ENCODE measurements at regions not wholly inside any gene's neighbourhood (a gene's known extent, or its start where the extent isn't known, plus 50 kb on each side); places are given as distances from the start of the nearest gene placed in this dataset.
"Not testable (repeated sequence)": the region's sequence is repeated elsewhere in the genome, so short reads cannot be mapped to it uniquely, and the experiment has no call there.

DNA sequence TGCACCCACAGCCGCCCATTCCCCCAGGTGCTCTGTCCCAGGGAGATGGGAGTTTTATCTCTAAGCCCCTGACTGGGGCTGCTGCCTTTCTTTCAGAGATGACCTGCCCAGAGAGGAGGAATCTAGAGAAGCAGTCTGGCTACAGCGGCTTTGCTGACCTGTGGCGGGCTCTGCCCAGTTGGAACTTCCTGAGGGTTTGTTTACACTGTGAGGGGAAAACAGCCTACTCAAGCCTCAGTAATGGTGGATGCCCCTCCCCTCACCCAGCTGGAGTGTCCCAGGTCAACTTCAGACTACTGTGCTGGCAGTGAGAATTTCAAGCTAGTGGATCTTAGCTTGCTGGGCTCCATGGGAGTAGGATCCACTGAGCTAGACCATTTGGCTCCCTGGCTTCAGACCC is 428.6 kb upstream of the GCFC2 start:
- TF ChIP-seq, protein P1, sequence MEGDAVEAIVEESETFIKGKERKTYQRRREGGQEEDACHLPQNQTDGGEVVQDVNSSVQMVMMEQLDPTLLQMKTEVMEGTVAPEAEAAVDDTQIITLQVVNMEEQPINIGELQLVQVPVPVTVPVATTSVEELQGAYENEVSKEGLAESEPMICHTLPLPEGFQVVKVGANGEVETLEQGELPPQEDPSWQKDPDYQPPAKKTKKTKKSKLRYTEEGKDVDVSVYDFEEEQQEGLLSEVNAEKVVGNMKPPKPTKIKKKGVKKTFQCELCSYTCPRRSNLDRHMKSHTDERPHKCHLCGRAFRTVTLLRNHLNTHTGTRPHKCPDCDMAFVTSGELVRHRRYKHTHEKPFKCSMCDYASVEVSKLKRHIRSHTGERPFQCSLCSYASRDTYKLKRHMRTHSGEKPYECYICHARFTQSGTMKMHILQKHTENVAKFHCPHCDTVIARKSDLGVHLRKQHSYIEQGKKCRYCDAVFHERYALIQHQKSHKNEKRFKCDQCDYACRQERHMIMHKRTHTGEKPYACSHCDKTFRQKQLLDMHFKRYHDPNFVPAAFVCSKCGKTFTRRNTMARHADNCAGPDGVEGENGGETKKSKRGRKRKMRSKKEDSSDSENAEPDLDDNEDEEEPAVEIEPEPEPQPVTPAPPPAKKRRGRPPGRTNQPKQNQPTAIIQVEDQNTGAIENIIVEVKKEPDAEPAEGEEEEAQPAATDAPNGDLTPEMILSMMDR (IDR thresholded peaks at IDR 0.05) = not testable (repeated sequence)
- TF ChIP-seq, protein P2, sequence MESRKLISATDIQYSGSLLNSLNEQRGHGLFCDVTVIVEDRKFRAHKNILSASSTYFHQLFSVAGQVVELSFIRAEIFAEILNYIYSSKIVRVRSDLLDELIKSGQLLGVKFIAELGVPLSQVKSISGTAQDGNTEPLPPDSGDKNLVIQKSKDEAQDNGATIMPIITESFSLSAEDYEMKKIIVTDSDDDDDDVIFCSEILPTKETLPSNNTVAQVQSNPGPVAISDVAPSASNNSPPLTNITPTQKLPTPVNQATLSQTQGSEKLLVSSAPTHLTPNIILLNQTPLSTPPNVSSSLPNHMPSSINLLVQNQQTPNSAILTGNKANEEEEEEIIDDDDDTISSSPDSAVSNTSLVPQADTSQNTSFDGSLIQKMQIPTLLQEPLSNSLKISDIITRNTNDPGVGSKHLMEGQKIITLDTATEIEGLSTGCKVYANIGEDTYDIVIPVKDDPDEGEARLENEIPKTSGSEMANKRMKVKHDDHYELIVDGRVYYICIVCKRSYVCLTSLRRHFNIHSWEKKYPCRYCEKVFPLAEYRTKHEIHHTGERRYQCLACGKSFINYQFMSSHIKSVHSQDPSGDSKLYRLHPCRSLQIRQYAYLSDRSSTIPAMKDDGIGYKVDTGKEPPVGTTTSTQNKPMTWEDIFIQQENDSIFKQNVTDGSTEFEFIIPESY (IDR thresholded peaks at IDR 0.05; ENCODE audit: borderline replicate concordance, low read depth) = not testable (repeated sequence)
- TF ChIP-seq, protein P3, sequence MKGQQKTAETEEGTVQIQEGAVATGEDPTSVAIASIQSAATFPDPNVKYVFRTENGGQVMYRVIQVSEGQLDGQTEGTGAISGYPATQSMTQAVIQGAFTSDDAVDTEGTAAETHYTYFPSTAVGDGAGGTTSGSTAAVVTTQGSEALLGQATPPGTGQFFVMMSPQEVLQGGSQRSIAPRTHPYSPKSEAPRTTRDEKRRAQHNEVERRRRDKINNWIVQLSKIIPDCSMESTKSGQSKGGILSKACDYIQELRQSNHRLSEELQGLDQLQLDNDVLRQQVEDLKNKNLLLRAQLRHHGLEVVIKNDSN (IDR thresholded peaks at IDR 0.05; ENCODE audit: borderline replicate concordance, low read depth) = not testable (repeated sequence)
- TF ChIP-seq, protein P4, sequence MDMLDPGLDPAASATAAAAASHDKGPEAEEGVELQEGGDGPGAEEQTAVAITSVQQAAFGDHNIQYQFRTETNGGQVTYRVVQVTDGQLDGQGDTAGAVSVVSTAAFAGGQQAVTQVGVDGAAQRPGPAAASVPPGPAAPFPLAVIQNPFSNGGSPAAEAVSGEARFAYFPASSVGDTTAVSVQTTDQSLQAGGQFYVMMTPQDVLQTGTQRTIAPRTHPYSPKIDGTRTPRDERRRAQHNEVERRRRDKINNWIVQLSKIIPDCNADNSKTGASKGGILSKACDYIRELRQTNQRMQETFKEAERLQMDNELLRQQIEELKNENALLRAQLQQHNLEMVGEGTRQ (IDR thresholded peaks at IDR 0.05; ENCODE audit: borderline replicate concordance, low read depth, low read length) = not testable (repeated sequence)
- TF ChIP-seq FOSL2 (IDR thresholded peaks at IDR 0.05; ENCODE audit: borderline replicate concordance, low read depth) = not testable (repeated sequence)
